MM.1S (cell line): ENCODE measurements at regions not wholly inside any gene's neighbourhood (a gene's known extent, or its start where the extent isn't known, plus 50 kb on each side); places are given as distances from the start of the nearest gene placed in this dataset.
"Not testable (repeated sequence)": the region's sequence is repeated elsewhere in the genome, so short reads cannot be mapped to it uniquely, and the experiment has no call there.

Experiments
- EZH2 ChIP-seq: fragments of 300-600 bp; sonication (generic); optimal IDR thresholded peaks from 2 replicates; pipeline ENCODE3; 2017; ENCODE audit warnings: low read depth, mild to moderate bottlenecking, antibody characterized with exemption, low read length, mixed read lengths
- EZH2phosphoT487 ChIP-seq: fragments of 300-600 bp; sonication (generic); IDR thresholded peaks from 2 replicates; pipeline ENCODE4 v1.6.1; 2018; ENCODE audit warnings: antibody characterized with exemption, low read length
- TF ChIP-seq, protein P1 (sequence below): fragments of 300-600 bp; sonication (generic); IDR thresholded peaks from 2 replicates; pipeline ENCODE4 v1.5.1; 2016; ENCODE audit warnings: antibody characterized with exemption, low read length, mixed read lengths

DNA sequence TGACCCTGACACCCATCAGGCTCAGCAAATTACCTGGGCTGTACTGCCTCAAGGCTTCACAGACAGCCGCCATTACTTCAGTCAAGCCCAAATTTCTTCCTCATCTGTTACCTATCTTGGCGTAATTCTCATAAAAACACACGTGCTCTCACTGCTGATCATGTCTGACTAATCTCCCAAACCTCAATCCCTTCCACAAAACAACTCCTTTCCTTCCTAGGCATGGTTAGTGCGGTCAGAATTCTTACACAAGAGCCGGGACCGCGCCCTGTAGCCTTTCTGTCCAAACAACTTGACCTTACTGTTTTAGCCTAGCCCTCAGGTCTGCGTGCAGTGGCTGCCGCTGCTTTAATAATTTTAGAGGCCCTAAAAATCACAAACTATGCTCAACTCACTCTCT, 828.2 kb downstream of the LTN1 start:
- TF ChIP-seq, protein P1, sequence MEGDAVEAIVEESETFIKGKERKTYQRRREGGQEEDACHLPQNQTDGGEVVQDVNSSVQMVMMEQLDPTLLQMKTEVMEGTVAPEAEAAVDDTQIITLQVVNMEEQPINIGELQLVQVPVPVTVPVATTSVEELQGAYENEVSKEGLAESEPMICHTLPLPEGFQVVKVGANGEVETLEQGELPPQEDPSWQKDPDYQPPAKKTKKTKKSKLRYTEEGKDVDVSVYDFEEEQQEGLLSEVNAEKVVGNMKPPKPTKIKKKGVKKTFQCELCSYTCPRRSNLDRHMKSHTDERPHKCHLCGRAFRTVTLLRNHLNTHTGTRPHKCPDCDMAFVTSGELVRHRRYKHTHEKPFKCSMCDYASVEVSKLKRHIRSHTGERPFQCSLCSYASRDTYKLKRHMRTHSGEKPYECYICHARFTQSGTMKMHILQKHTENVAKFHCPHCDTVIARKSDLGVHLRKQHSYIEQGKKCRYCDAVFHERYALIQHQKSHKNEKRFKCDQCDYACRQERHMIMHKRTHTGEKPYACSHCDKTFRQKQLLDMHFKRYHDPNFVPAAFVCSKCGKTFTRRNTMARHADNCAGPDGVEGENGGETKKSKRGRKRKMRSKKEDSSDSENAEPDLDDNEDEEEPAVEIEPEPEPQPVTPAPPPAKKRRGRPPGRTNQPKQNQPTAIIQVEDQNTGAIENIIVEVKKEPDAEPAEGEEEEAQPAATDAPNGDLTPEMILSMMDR: not testable (repeated sequence)
- TF ChIP-seq EZH2phosphoT487, EZH2: not testable (repeated sequence)
